Tibial artery (tissue), 4 donors: ENCODE measurements at regions not wholly inside any gene's neighbourhood (a gene's known extent, or its start where the extent isn't known, plus 50 kb on each side); places are given as distances from the start of the nearest gene placed in this dataset.

Experiments
- DNase-seq, 2 donors: peaks; one replicate each; pipeline ENCODE4 v3.0.0-alpha.2; 2019
- H3K27ac ChIP-seq, 2 donors: fragments of 200-600 bp; sonication (generic) in 1 of 2; 1 replicate in 1 of 2; 2 replicates in 1 of 2; pipeline ENCODE4 v1.5.1; 2018 to 2019; ENCODE audit warnings: mild to moderate bottlenecking in 1 of 2
- H3K27me3 ChIP-seq, 2 donors: fragments of 200-600 bp; sonication (generic) in 1 of 2; one replicate each; pipeline versions ENCODE4 v1.5.1 to v1.6.0; 2016 to 2019
- H3K36me3 ChIP-seq, 3 donors: fragments of 200-600 bp; sonication (generic) in 2 of 3; one replicate each; pipeline ENCODE4 v1.5.1; 2016 to 2019; ENCODE audit warnings: mild to moderate bottlenecking in 2 of 3
- H3K4me1 ChIP-seq, 4 donors: fragments of 200-600 bp; sonication (generic) in 2 of 4; 1 replicate in 3 of 4; 2 replicates in 1 of 4; pipeline ENCODE4 v1.5.1; 2016 to 2019
- H3K4me3 ChIP-seq, 2 donors: fragments of 200-600 bp; sonication (generic) in 1 of 2; 1 replicate in 1 of 2; 2 replicates in 1 of 2; pipeline ENCODE4 v1.5.1; 2018 to 2019; ENCODE audit warnings: mild to moderate bottlenecking in 2 of 2
- H3K9me3 ChIP-seq, 3 donors: fragments of 200-600 bp; sonication (generic) in 1 of 3; one replicate each; pipeline ENCODE4 v1.5.1; 2016 to 2019
- intact Hi-C: fragments of 100-400 bp; cut with DNase I; formaldehyde crosslinking; loops from one replicate; pipeline ENCODE4 v1.15.0; 2023; ENCODE audit warnings: low total_unique reads
- TF ChIP-seq, protein P1 (sequence below), 2 experiments: fragments of 200-600 bp in 1 of 2; fragments of 450-650 bp in 1 of 2; IDR thresholded peaks; one replicate each; pipeline ENCODE4 v1.5.1; 2017 to 2019; ENCODE audit warnings: antibody characterized with exemption in 2 of 2, mild to moderate bottlenecking in 1 of 2, moderate library complexity in 1 of 2

DNA sequence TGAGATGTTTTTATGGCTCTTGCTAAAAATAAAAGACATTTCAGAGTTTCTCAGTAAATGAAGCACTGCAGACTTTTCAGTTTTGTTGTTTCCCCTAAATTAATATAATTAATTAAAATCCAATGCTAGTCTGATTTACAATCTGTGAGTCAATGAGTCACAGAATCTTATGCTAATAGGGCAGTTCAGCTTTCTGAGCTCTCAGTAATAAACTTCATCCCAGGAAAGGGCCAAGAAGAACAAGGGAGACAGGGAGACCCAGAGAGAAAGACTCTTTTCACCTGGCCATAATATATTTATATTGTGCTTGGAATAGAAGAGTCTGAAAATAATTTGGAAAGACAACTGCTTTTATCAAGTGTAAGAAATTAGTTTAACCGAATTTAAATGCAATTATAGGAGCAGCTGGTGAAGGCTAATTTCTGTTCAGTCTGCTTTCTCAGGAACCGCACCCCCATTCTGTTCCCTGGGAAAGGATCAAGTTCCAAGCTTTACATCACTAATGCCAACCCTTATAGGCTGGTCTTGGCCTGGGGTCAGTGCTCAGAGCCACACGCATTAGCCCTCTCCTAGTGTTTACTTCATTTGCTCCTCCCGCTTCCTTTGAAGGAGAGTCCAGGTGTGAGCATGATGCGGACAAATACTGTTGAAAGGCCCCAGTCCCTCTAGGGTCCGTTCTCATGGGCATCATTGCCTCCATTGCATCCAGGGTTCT is 145.6 kb downstream of the ZBTB18 start:
- no peaks in the 10 kb centered on the region for H3K9me3 ChIP-seq
- no peak overlapping the region for H3K27ac ChIP-seq
- TF ChIP-seq, protein P1, sequence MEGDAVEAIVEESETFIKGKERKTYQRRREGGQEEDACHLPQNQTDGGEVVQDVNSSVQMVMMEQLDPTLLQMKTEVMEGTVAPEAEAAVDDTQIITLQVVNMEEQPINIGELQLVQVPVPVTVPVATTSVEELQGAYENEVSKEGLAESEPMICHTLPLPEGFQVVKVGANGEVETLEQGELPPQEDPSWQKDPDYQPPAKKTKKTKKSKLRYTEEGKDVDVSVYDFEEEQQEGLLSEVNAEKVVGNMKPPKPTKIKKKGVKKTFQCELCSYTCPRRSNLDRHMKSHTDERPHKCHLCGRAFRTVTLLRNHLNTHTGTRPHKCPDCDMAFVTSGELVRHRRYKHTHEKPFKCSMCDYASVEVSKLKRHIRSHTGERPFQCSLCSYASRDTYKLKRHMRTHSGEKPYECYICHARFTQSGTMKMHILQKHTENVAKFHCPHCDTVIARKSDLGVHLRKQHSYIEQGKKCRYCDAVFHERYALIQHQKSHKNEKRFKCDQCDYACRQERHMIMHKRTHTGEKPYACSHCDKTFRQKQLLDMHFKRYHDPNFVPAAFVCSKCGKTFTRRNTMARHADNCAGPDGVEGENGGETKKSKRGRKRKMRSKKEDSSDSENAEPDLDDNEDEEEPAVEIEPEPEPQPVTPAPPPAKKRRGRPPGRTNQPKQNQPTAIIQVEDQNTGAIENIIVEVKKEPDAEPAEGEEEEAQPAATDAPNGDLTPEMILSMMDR (IDR thresholded peaks at IDR 0.05), result no peak
- no peaks in the 10 kb centered on the region for H3K36me3 ChIP-seq
- no peaks in the 10 kb centered on the region for H3K4me1 ChIP-seq
- H3K4me3 ChIP-seq, result no peak overlapping the region
- DNase-seq, result no peak
- intact Hi-C loops, result no loop called here
- H3K27me3 ChIP-seq, result no peaks in the 10 kb centered on the region

DNA sequence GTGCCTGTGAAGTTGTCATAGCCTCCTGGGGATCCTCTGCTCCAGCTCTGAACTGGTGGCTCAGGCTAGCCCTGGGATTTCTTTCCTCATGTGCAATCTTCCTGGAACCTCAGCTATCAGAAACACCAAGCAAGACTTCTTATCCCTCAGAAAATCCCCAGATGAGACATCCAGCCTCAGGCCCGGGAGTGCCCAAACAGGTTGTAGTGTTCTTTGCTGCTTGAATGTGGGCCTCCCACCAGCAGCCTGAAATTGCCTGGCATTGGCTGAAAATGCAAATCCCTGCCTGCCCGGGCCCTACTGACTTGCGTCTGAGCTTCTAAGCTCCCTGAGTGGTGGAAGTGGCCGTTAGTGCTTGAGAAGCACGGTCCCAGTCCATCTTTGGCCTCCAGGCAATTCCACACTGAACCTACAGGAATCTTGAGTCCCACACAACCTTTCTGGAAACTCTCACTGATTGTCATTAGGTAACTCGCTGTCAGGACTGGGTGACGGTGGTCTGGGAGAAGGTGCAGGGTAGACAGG is 146.8 kb downstream of the ZBTB18 start:
- Histone ChIP-seq H3K27ac (no peak overlapping the region), H3K4me3 (no peak overlapping the region), H3K36me3 (no peaks in the 10 kb centered on the region), H3K27me3 (no peaks in the 10 kb centered on the region), H3K9me3 (no peaks in the 10 kb centered on the region), H3K4me1 (no peaks in the 10 kb centered on the region)
- no peak for DNase-seq
- TF ChIP-seq, protein P1 (IDR thresholded peaks at IDR 0.05), result no peak
- intact Hi-C loops, result no loop called here

DNA sequence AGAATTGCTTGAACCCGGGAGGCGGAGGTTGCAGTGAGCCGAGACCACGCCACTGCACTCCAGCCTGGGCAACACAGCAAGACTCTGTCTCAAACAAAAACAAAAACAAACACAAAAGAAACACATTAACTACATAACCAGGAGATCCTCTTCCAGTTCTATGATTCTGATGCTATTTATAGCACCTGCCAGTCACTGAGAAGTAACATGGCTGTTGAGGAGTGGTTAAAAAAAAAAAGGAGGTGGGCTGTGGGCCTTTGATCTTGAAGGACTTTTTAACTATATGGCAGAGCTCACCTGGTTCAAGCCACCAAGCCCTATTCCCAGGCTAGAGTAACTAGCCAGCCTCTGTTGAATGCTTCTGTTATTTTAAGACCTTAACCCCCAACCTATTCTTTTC is 148.8 kb downstream of the ZBTB18 start:
- H3K4me1 ChIP-seq, result no peaks in the 10 kb centered on the region
- no peaks in the 10 kb centered on the region for H3K36me3 ChIP-seq
- H3K9me3 ChIP-seq, result no peaks in the 10 kb centered on the region
- no peak overlapping the region for H3K27ac ChIP-seq
- DNase-seq, result no peak
- no peaks in the 10 kb centered on the region for H3K27me3 ChIP-seq
- intact Hi-C loops, result no loop called here
- H3K4me3 ChIP-seq, result no peak overlapping the region
- TF ChIP-seq, protein P1 (IDR thresholded peaks at IDR 0.05), result no peak

DNA sequence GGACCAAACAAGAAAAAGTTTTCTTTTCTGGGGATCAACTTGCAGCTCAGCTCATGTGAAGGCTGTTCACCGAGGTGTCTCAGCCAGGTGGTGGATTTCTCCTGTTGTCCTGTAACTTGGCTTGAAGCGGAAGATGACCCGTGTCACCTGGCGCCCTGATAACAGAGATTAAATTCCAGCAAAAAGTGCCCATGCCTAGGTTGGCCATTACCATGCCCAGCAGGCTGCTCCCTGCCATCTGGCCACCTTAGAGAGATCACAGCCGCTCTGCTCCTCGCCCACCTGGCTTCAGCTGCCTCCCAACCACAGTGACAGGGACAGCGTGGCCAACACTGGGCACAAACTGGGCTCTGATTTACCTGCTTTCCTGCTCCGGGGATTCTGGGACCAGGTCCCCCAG is 149.5 kb downstream of the ZBTB18 start:
- Histone ChIP-seq H3K9me3 (no peaks in the 10 kb centered on the region), H3K27ac (no peak overlapping the region), H3K4me3 (no peak overlapping the region), H3K27me3 (no peaks in the 10 kb centered on the region), H3K4me1 (no peaks in the 10 kb centered on the region), H3K36me3 (no peaks in the 10 kb centered on the region)
- DNase-seq, result no peak
- TF ChIP-seq, protein P1 (IDR thresholded peaks at IDR 0.05), result no peak
- intact Hi-C loops, result no loop called here

DNA sequence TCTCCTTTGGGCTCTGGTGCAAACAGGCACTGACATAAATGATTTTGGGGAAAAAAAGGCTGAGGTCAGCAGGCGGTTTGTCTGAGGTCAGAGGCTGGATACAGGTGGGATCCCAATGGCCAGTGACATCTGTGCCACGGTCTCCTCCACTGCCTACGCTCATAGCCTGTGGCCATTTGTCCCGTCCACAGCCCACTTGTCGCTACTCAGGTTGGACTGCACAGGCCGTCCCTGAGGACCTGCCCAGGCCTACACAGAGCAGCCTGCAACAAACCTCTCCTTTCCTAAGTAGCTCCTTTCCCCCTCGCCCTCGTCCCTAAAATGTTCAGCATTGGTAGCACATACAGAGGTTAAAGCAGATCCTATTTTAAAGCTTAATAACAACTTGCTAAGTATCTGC is 150.7 kb downstream of the ZBTB18 start:
- Histone ChIP-seq H3K9me3 (no peaks in the 10 kb centered on the region), H3K4me3 (no peak overlapping the region), H3K4me1 (no peaks in the 10 kb centered on the region), H3K27ac (no peak overlapping the region), H3K27me3 (no peaks in the 10 kb centered on the region), H3K36me3 (no peaks in the 10 kb centered on the region)
- TF ChIP-seq, protein P1 (IDR thresholded peaks at IDR 0.05), result no peak
- intact Hi-C loops, result no loop called here
- DNase-seq, result no peak
